Breast epithelium (tissue), 3 donors: ENCODE measurements at regions not wholly inside any gene's neighbourhood (a gene's known extent, or its start where the extent isn't known, plus 50 kb on each side); places are given as distances from the start of the nearest gene placed in this dataset.

Source experiments
- CTCF ChIP-seq, 3 donors: fragments of 450-650 bp; IDR thresholded peaks; one replicate each; pipeline ENCODE4 v1.5.1; 2016 to 2017; ENCODE audit warnings: antibody characterized with exemption in 3 of 3, mild to moderate bottlenecking in 3 of 3, moderate library complexity in 3 of 3
- POLR2A ChIP-seq: fragments of 450-650 bp; IDR thresholded peaks from one replicate; pipeline ENCODE4 v1.6.1; 2016; ENCODE audit warnings: antibody characterized with exemption, mild to moderate bottlenecking, moderate library complexity
- POLR2AphosphoS5 ChIP-seq, 3 donors: sonication (generic); formaldehyde crosslinking; IDR thresholded peaks; one replicate each; pipeline ENCODE4 v1.6.1; 2017; ENCODE audit warnings: antibody characterized with exemption in 3 of 3

- TF ChIP-seq CTCF (IDR thresholded peaks at IDR 0.05) (no peak), POLR2A (no peak), POLR2AphosphoS5 (IDR thresholded peaks at IDR 0.05) (no peak)
Observed at GRCh38 chr3:187845826-187846225, 100.6 kb upstream of the BCL6 start.
